H1 (cell line): ENCODE measurements at regions not wholly inside any gene's neighbourhood (a gene's known extent, or its start where the extent isn't known, plus 50 kb on each side); places are given as distances from the start of the nearest gene placed in this dataset.

Source experiments
- EP300 ChIP-seq, 2 experiments: IDR thresholded peaks; 1 replicate in 1 of 2; 2 replicates in 1 of 2; pipeline ENCODE4 v1.6.1; 2011 to 2012; ENCODE audit warnings: low read depth in 2 of 2, low read length in 2 of 2, mild to moderate bottlenecking in 2 of 2, borderline replicate concordance in 1 of 2, inconsistent platforms in 1 of 2, moderate library complexity in 1 of 2
- TF ChIP-seq, protein P1 (sequence below): fragments of 300-600 bp; sonication (generic); IDR thresholded peaks from 2 replicates; pipeline ENCODE4 v1.7.1; 2012; ENCODE audit warnings: low read length, moderate library complexity, mild to moderate bottlenecking, inconsistent platforms; ENCODE audit not compliant: insufficient replicate concordance

DNA sequence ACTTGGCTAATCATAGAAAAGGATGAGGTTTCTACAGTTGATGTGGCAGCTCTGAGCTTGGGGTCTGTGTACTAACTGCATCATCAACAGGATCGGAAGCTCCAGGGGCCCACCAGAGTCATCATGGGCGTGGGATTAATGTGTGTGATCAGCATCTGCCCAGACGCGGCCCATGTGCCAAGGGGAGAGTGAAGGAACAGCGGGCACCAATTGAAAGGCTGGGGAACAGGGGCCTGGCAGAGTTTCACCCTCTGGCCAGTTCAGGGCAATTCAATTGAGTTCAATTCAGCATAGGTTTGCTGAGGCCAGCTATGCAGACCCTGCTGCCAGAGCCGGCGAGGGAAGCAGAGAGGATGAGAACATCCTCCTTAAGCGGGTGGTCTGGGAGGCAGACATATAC, 260.0 kb upstream of the AJAP1 start (continued):
- no peak for TF ChIP-seq EP300 (IDR thresholded peaks at IDR 0.05; ENCODE audit: borderline replicate concordance in 1 of 2, low read depth in 2 of 2, low read length in 2 of 2)
- TF ChIP-seq, protein P1, sequence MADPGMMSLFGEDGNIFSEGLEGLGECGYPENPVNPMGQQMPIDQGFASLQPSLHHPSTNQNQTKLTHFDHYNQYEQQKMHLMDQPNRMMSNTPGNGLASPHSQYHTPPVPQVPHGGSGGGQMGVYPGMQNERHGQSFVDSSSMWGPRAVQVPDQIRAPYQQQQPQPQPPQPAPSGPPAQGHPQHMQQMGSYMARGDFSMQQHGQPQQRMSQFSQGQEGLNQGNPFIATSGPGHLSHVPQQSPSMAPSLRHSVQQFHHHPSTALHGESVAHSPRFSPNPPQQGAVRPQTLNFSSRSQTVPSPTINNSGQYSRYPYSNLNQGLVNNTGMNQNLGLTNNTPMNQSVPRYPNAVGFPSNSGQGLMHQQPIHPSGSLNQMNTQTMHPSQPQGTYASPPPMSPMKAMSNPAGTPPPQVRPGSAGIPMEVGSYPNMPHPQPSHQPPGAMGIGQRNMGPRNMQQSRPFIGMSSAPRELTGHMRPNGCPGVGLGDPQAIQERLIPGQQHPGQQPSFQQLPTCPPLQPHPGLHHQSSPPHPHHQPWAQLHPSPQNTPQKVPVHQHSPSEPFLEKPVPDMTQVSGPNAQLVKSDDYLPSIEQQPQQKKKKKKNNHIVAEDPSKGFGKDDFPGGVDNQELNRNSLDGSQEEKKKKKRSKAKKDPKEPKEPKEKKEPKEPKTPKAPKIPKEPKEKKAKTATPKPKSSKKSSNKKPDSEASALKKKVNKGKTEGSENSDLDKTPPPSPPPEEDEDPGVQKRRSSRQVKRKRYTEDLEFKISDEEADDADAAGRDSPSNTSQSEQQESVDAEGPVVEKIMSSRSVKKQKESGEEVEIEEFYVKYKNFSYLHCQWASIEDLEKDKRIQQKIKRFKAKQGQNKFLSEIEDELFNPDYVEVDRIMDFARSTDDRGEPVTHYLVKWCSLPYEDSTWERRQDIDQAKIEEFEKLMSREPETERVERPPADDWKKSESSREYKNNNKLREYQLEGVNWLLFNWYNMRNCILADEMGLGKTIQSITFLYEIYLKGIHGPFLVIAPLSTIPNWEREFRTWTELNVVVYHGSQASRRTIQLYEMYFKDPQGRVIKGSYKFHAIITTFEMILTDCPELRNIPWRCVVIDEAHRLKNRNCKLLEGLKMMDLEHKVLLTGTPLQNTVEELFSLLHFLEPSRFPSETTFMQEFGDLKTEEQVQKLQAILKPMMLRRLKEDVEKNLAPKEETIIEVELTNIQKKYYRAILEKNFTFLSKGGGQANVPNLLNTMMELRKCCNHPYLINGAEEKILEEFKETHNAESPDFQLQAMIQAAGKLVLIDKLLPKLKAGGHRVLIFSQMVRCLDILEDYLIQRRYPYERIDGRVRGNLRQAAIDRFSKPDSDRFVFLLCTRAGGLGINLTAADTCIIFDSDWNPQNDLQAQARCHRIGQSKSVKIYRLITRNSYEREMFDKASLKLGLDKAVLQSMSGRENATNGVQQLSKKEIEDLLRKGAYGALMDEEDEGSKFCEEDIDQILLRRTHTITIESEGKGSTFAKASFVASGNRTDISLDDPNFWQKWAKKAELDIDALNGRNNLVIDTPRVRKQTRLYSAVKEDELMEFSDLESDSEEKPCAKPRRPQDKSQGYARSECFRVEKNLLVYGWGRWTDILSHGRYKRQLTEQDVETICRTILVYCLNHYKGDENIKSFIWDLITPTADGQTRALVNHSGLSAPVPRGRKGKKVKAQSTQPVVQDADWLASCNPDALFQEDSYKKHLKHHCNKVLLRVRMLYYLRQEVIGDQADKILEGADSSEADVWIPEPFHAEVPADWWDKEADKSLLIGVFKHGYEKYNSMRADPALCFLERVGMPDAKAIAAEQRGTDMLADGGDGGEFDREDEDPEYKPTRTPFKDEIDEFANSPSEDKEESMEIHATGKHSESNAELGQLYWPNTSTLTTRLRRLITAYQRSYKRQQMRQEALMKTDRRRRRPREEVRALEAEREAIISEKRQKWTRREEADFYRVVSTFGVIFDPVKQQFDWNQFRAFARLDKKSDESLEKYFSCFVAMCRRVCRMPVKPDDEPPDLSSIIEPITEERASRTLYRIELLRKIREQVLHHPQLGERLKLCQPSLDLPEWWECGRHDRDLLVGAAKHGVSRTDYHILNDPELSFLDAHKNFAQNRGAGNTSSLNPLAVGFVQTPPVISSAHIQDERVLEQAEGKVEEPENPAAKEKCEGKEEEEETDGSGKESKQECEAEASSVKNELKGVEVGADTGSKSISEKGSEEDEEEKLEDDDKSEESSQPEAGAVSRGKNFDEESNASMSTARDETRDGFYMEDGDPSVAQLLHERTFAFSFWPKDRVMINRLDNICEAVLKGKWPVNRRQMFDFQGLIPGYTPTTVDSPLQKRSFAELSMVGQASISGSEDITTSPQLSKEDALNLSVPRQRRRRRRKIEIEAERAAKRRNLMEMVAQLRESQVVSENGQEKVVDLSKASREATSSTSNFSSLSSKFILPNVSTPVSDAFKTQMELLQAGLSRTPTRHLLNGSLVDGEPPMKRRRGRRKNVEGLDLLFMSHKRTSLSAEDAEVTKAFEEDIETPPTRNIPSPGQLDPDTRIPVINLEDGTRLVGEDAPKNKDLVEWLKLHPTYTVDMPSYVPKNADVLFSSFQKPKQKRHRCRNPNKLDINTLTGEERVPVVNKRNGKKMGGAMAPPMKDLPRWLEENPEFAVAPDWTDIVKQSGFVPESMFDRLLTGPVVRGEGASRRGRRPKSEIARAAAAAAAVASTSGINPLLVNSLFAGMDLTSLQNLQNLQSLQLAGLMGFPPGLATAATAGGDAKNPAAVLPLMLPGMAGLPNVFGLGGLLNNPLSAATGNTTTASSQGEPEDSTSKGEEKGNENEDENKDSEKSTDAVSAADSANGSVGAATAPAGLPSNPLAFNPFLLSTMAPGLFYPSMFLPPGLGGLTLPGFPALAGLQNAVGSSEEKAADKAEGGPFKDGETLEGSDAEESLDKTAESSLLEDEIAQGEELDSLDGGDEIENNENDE: no peak
